ENCODE measurements at regions not wholly inside any gene's neighbourhood (a gene's known extent, or its start where the extent isn't known, plus 50 kb on each side); places are given as distances from the start of the nearest gene placed in this dataset.

DNA sequence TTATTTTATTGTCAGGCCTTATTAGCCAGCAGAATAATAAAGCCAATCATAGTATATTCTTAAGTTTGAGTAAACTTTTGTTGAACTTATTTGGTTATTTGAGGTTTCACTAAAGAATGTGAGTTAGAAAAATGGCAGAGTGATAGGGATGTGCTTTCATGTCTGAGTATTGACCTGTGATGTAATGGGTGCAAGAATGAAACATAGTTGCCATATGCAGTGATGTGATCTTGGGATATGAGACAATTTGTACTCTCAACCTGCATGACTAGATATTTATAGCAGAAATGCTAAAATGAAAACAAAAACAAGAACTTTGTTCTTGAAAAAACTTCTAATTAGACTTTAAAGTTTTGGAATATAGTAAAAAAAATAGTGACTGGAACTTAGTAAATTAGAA, 97.9 kb downstream of the DISP1 start:
- TF ChIP-seq POLR2A (IDR thresholded peaks at IDR 0.05; ENCODE audit: low read depth, low read length) = no peak
- TF ChIP-seq CTCF (IDR thresholded peaks at IDR 0.05; ENCODE audit: extremely low read depth in 1 of 2, insufficient read depth in 1 of 2, low read depth in 1 of 2, low read length in 2 of 2) = no peak
- no peak for TF ChIP-seq EZH2 (IDR thresholded peaks at IDR 0.05; ENCODE audit: borderline replicate concordance, low read depth, low read length, severe bottlenecking)
- no peak for TF ChIP-seq POLR2AphosphoS5 (IDR thresholded peaks at IDR 0.05; ENCODE audit: insufficient read depth, low read depth, low read length)
